GM23338 (cell line): ENCODE measurements at regions not wholly inside any gene's neighbourhood (a gene's known extent, or its start where the extent isn't known, plus 50 kb on each side); places are given as distances from the start of the nearest gene placed in this dataset.

Source experiments
- ATAC-seq: fragments of 200-7000 bp; cut with Tn5 transposase; 3 replicates; pipeline ENCODE4 v1.9.1; 2020
- DNase-seq: peaks from one replicate; pipeline ENCODE4 v3.0.0-alpha.2; 2015; ENCODE audit warnings: low spot score
- H2AFZ ChIP-seq: fragments of 200-600 bp; sonication (generic); 2 replicates; pipeline ENCODE4 v1.8.0; 2016; ENCODE audit warnings: antibody characterized with exemption, mild to moderate bottlenecking, moderate library complexity
- H3F3A ChIP-seq: fragments of 200-600 bp; sonication (generic); replicated peaks from 2 replicates; pipeline ENCODE4 v1.8.0; 2017; ENCODE audit warnings: antibody characterized with exemption, mixed run types, low read depth
- H3K27ac ChIP-seq: fragments of 200-600 bp; sonication (generic); 2 replicates; pipeline ENCODE4 v1.6.1; 2016; ENCODE audit warnings: low read depth
- H3K27me3 ChIP-seq: fragments of 200-600 bp; sonication (generic); 2 replicates; pipeline ENCODE4 v1.8.0; 2016; ENCODE audit warnings: mild to moderate bottlenecking, mixed run types, moderate library complexity; ENCODE audit not compliant: insufficient read depth
- H3K36me3 ChIP-seq: fragments of 200-600 bp; sonication (generic); 2 replicates; pipeline ENCODE4 v1.8.0; 2016; ENCODE audit warnings: mild to moderate bottlenecking; ENCODE audit not compliant: insufficient read depth
- H3K4me1 ChIP-seq: fragments of 200-600 bp; sonication (generic); 2 replicates; pipeline ENCODE4 v1.8.0; 2016; ENCODE audit warnings: mild to moderate bottlenecking, moderate library complexity; ENCODE audit not compliant: insufficient read depth
- H3K4me2 ChIP-seq: fragments of 200-600 bp; sonication (generic); 2 replicates; pipeline ENCODE4 v1.7.1; 2017; ENCODE audit warnings: mixed run types
- H3K4me3 ChIP-seq: fragments of 200-600 bp; sonication (generic); 2 replicates; pipeline ENCODE4 v1.6.1; 2016; ENCODE audit warnings: mixed run types
- H3K79me2 ChIP-seq: fragments of 200-600 bp; sonication (generic); replicated peaks from 2 replicates; pipeline ENCODE4 v1.8.0; 2017; ENCODE audit warnings: mild to moderate bottlenecking; ENCODE audit not compliant: insufficient read depth
- H3K9me2 ChIP-seq: fragments of 200-600 bp; sonication (generic); 2 replicates; pipeline ENCODE4 v1.8.0; 2017; ENCODE audit not compliant: insufficient read depth
- H4K20me1 ChIP-seq: fragments of 200-600 bp; sonication (generic); replicated peaks from 2 replicates; pipeline ENCODE4 v1.8.0; 2017; ENCODE audit warnings: mild to moderate bottlenecking; ENCODE audit not compliant: insufficient read depth
- H3K27ac Mint-ChIP-seq: 2 replicates; pipeline ENCODE4 v1.8.0; 2020; ENCODE audit warnings: inconsistent platforms, mild to moderate bottlenecking, moderate library complexity, mixed read lengths
- H3K27me3 Mint-ChIP-seq: 3 replicates; pipeline ENCODE4 v1.8.0; 2022; ENCODE audit warnings: low read depth, mild to moderate bottlenecking, moderate library complexity, mixed read lengths, inconsistent platforms; ENCODE audit not compliant: insufficient read depth, poor library complexity
- H3K36me3 Mint-ChIP-seq: 3 replicates; pipeline ENCODE4 v1.8.0; 2021; ENCODE audit warnings: low read depth, mild to moderate bottlenecking, inconsistent platforms, moderate library complexity, mixed read lengths
- H3K4me1 Mint-ChIP-seq: 3 replicates; pipeline ENCODE4 v1.8.0; 2020; ENCODE audit warnings: mild to moderate bottlenecking, inconsistent platforms, mixed read lengths
- H3K4me3 Mint-ChIP-seq: 3 replicates; pipeline ENCODE4 v1.8.0; 2021; ENCODE audit warnings: moderate library complexity, mild to moderate bottlenecking, inconsistent platforms, mixed read lengths
- H3K9me3 Mint-ChIP-seq: 3 replicates; pipeline ENCODE4 v1.8.0; 2020; ENCODE audit warnings: moderate library complexity, mild to moderate bottlenecking, inconsistent platforms, mixed read lengths
- EZH2 ChIP-seq: fragments of 200-600 bp; sonication (generic); IDR thresholded peaks from one replicate; pipeline ENCODE4 v1.8.0; 2017; ENCODE audit warnings: antibody characterized with exemption, mild to moderate bottlenecking, low read depth; ENCODE audit not compliant: unreplicated experiment
- EZH2phosphoT487 ChIP-seq: fragments of 200-600 bp; sonication (generic); IDR thresholded peaks from one replicate; pipeline ENCODE4 v1.8.1; 2018; ENCODE audit warnings: antibody characterized with exemption; ENCODE audit not compliant: unreplicated experiment
- NANOG ChIP-seq: IDR thresholded peaks from 2 replicates; pipeline ENCODE4 v1.6.1; 2016; ENCODE audit warnings: antibody characterized with exemption, borderline replicate concordance
- POLR2AphosphoS5 ChIP-seq: IDR thresholded peaks from 2 replicates; pipeline ENCODE4 v1.6.1; 2016; ENCODE audit warnings: antibody characterized with exemption, low read depth
- STAT1 ChIP-seq: IDR thresholded peaks from one replicate; pipeline ENCODE4 v1.6.1; 2016; ENCODE audit warnings: antibody characterized with exemption; ENCODE audit not compliant: unreplicated experiment
- ZNF114 ChIP-seq: fragments of 250-450 bp; sonication (Bioruptor Pico); IDR thresholded peaks from 2 replicates; pipeline ENCODE4 v1.5.0; 2020; ENCODE audit warnings: mild to moderate bottlenecking, moderate library complexity
- ZNF331 ChIP-seq: fragments of 250-450 bp; sonication (Bioruptor Pico); IDR thresholded peaks from 2 replicates; pipeline ENCODE4 v1.5.0; 2020; ENCODE audit warnings: low read depth, mild to moderate bottlenecking, moderate library complexity
- TF ChIP-seq, protein P1 (sequence below), 2 experiments: fragments of 200-600 bp in 1 of 2; sonication (generic) in 1 of 2; conservative IDR thresholded peaks; 2 replicates each; pipeline versions ENCODE4 v1.5.1 to v1.6.1; 2016 to 2017; ENCODE audit warnings: antibody characterized with exemption in 2 of 2, low read depth in 2 of 2, mild to moderate bottlenecking in 2 of 2, moderate library complexity in 1 of 2
- TF ChIP-seq, protein P2 (sequence below): IDR thresholded peaks from 2 replicates; pipeline ENCODE4 v1.6.1; 2016; ENCODE audit warnings: antibody characterized with exemption
- TF ChIP-seq, protein P3 (sequence below): IDR thresholded peaks from one replicate; pipeline ENCODE4 v1.6.1; 2018; ENCODE audit warnings: antibody characterized with exemption; ENCODE audit not compliant: unreplicated experiment

DNA sequence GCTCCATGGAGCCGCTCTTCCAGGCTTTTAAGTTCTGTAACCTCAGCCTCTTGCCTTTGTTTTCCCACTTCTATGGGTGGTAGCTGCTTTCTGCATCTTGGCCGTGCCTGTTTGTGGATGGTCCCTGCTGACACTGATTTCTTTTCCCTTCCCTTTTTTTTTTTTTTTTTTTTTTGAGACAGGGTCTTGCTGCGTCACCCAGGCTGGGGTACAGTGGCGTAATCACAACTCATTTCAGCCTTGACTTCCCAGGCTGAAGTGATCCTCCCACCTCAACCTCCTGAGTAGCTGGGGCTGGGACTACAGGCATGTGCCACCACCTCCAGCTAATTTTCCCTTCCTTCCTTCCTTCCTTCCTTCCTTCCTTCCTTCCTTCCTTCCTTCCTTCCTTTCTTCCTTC is 57.7 kb upstream of the EP300 start (continued):
- TF ChIP-seq, protein P1, sequence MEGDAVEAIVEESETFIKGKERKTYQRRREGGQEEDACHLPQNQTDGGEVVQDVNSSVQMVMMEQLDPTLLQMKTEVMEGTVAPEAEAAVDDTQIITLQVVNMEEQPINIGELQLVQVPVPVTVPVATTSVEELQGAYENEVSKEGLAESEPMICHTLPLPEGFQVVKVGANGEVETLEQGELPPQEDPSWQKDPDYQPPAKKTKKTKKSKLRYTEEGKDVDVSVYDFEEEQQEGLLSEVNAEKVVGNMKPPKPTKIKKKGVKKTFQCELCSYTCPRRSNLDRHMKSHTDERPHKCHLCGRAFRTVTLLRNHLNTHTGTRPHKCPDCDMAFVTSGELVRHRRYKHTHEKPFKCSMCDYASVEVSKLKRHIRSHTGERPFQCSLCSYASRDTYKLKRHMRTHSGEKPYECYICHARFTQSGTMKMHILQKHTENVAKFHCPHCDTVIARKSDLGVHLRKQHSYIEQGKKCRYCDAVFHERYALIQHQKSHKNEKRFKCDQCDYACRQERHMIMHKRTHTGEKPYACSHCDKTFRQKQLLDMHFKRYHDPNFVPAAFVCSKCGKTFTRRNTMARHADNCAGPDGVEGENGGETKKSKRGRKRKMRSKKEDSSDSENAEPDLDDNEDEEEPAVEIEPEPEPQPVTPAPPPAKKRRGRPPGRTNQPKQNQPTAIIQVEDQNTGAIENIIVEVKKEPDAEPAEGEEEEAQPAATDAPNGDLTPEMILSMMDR (conservative IDR thresholded peaks at IDR 0.05; ENCODE audit: low read depth in 2 of 2): no peak
- no peak for TF ChIP-seq EZH2
- no peak for TF ChIP-seq ZNF114 (CRISPR knock-in tag)
- TF ChIP-seq, protein P2, sequence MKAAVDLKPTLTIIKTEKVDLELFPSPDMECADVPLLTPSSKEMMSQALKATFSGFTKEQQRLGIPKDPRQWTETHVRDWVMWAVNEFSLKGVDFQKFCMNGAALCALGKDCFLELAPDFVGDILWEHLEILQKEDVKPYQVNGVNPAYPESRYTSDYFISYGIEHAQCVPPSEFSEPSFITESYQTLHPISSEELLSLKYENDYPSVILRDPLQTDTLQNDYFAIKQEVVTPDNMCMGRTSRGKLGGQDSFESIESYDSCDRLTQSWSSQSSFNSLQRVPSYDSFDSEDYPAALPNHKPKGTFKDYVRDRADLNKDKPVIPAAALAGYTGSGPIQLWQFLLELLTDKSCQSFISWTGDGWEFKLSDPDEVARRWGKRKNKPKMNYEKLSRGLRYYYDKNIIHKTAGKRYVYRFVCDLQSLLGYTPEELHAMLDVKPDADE: no peak
- no peak for TF ChIP-seq EZH2phosphoT487
- TF ChIP-seq NANOG: no peak
- TF ChIP-seq, protein P3, sequence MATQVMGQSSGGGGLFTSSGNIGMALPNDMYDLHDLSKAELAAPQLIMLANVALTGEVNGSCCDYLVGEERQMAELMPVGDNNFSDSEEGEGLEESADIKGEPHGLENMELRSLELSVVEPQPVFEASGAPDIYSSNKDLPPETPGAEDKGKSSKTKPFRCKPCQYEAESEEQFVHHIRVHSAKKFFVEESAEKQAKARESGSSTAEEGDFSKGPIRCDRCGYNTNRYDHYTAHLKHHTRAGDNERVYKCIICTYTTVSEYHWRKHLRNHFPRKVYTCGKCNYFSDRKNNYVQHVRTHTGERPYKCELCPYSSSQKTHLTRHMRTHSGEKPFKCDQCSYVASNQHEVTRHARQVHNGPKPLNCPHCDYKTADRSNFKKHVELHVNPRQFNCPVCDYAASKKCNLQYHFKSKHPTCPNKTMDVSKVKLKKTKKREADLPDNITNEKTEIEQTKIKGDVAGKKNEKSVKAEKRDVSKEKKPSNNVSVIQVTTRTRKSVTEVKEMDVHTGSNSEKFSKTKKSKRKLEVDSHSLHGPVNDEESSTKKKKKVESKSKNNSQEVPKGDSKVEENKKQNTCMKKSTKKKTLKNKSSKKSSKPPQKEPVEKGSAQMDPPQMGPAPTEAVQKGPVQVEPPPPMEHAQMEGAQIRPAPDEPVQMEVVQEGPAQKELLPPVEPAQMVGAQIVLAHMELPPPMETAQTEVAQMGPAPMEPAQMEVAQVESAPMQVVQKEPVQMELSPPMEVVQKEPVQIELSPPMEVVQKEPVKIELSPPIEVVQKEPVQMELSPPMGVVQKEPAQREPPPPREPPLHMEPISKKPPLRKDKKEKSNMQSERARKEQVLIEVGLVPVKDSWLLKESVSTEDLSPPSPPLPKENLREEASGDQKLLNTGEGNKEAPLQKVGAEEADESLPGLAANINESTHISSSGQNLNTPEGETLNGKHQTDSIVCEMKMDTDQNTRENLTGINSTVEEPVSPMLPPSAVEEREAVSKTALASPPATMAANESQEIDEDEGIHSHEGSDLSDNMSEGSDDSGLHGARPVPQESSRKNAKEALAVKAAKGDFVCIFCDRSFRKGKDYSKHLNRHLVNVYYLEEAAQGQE: no peak
- TF ChIP-seq STAT1: no peak

DNA sequence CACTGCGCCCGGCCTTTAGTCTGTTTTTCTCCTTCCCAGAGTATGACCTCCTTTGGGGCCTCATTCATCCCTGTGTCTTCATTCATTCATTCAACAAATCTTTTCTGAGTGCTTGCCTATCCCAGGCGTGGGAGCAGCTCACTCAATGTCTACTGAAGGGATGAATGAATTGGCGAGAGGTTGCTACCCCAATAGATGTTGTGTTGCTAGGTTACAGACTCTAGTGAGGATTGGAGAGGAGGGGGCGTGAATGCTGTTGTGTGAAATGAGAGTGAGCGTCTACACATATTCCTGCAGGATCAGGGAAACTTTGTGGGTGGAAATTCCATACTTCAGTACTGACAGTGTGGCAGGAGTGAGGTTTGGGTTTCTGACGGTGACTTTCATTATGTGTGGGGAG is 55.5 kb upstream of the EP300 start:
- Histone ChIP-seq H3F3A (no peaks in the 10 kb centered on the region), H3K27me3 (no peaks in the 10 kb centered on the region), H3K4me3 (no peak overlapping the region), H3K79me2 (no peaks in the 10 kb centered on the region), H3K4me2 (no peak overlapping the region), H3K9me2 (no peaks in the 10 kb centered on the region), H3K4me1 (no peaks in the 10 kb centered on the region), H4K20me1 (no peaks in the 10 kb centered on the region), H3K36me3 (no peaks in the 10 kb centered on the region), H2AFZ (no peak overlapping the region), H3K27ac (no peak overlapping the region)
- Mint-ChIP-seq H3K27me3 (no peaks in the 10 kb centered on the region), H3K9me3 (no peaks in the 10 kb centered on the region), H3K36me3 (no peaks in the 10 kb centered on the region), H3K4me3 (no peak overlapping the region), H3K27ac (no peak overlapping the region), H3K4me1 (peaks cover 3% of the 10 kb centered on the region; the same call in 2 of the 3 replicates)
- DNase-seq (no peak), ATAC-seq (no peak)
- TF ChIP-seq, protein P3: no peak
- no peak for TF ChIP-seq ZNF331 (CRISPR knock-in tag)
- TF ChIP-seq NANOG: no peak
- TF ChIP-seq, protein P2: no peak
- no peak for TF ChIP-seq STAT1
- TF ChIP-seq POLR2AphosphoS5: no peak
